K562 (cell line): ENCODE measurements at regions not wholly inside any gene's neighbourhood (a gene's known extent, or its start where the extent isn't known, plus 50 kb on each side); places are given as distances from the start of the nearest gene placed in this dataset.

Experiments
- ELF2 ChIP-seq: fragments of 250-450 bp; sonication (Bioruptor Pico); IDR thresholded peaks from 2 replicates; pipeline ENCODE4 v1.5.0; 2021; ENCODE audit warnings: mild to moderate bottlenecking
- FOS ChIP-seq: IDR thresholded peaks from 3 replicates; pipeline ENCODE4 v1.6.1; 2011; ENCODE audit not compliant: insufficient read length; ENCODE audit errors: extremely low read depth
- POLR2AphosphoS5 ChIP-seq: IDR thresholded peaks from 2 replicates; pipeline ENCODE4 v1.6.1; 2011; ENCODE audit warnings: mild to moderate bottlenecking, low read depth, low read length, moderate library complexity; ENCODE audit not compliant: control insufficient read depth, insufficient read depth
- POU5F1 ChIP-seq: fragments of 150-350 bp; IDR thresholded peaks from 2 replicates; pipeline ENCODE4 v1.6.1; 2014; ENCODE audit warnings: borderline replicate concordance, low read length, low read depth, mild to moderate bottlenecking; ENCODE audit not compliant: partially characterized antibody
- RAD21 ChIP-seq, 2 experiments: fragments of 250-450 bp in 1 of 2; fragments of 450-650 bp in 1 of 2; sonication (Bioruptor Pico) in 1 of 2; formaldehyde crosslinking in 1 of 2; IDR thresholded peaks in 1 of 2; conservative IDR thresholded peaks in 1 of 2; 2 replicates each; pipeline versions ENCODE4 v1.4.0 to v1.8.0; 2020 to 2022; ENCODE audit warnings: mild to moderate bottlenecking in 2 of 2, moderate library complexity in 1 of 2
- YBX1 ChIP-seq: fragments of 450-650 bp; IDR thresholded peaks from 2 replicates; pipeline ENCODE4 v1.7.1; 2016; ENCODE audit warnings: mild to moderate bottlenecking
- ZKSCAN8 ChIP-seq: fragments of 200-800 bp; sonication (Bioruptor generic); IDR thresholded peaks from 2 replicates; pipeline ENCODE4 v1.6.1; 2016; ENCODE audit warnings: missing genetic modification characterization, missing compliant biosample characterization
- TF ChIP-seq, protein P1 (sequence below), 3 experiments: fragments of 200-800 bp in 1 of 3; sonication (Bioruptor generic) in 1 of 3; sonication (generic) in 1 of 3; formaldehyde crosslinking in 1 of 3; IDR thresholded peaks; 2 replicates each; pipeline versions ENCODE4 v1.6.1 to v1.8.0; 2016 to 2022; ENCODE audit warnings: mild to moderate bottlenecking in 2 of 3, missing compliant biosample characterization in 2 of 3, missing genetic modification characterization in 2 of 3, missing genetic modification reagents in 1 of 3
- TF ChIP-seq, protein P2 (sequence below): fragments of 250-450 bp; sonication (Bioruptor Pico); IDR thresholded peaks from 2 replicates; pipeline ENCODE4 v1.5.0; 2020; ENCODE audit warnings: mild to moderate bottlenecking, borderline replicate concordance
- TF ChIP-seq, protein P3 (sequence below), 2 experiments: fragments of 450-650 bp; conservative IDR thresholded peaks; 2 replicates each; pipeline ENCODE4 v1.6.1; 2017; ENCODE audit warnings: mild to moderate bottlenecking in 2 of 2, moderate library complexity in 2 of 2
- TF ChIP-seq, protein P4 (sequence below): sonication (generic); formaldehyde crosslinking; IDR thresholded peaks from 2 replicates; pipeline ENCODE4 v1.8.0; 2022; ENCODE audit warnings: missing genetic modification reagents, mild to moderate bottlenecking, borderline replicate concordance
- TF ChIP-seq, protein P5 (sequence below): fragments of 450-650 bp; IDR thresholded peaks from 2 replicates; pipeline ENCODE4 v1.6.1; 2017; ENCODE audit warnings: antibody characterized with exemption, mild to moderate bottlenecking

DNA sequence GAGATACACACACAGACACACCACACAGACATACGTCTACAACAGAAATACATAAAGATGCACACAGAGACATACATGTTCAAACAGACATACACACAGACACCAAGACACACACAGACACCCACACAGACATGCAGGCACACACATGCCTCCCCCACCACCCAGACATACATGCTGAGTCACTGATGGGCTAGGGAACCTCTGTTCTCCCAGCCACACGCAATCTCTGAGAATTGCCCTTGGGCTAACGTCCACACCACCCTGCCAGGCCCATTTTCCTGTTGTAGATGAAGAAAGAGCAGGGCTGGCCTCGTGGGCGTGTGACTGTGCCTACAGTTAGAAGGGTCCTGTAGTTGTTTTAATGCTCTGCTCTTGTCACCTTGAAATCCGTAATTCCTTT is 261.9 kb downstream of the KCNRG start:
- TF ChIP-seq POU5F1 = no peak
- TF ChIP-seq ELF2 (CRISPR knock-in tag) = no peak
- TF ChIP-seq, protein P1, sequence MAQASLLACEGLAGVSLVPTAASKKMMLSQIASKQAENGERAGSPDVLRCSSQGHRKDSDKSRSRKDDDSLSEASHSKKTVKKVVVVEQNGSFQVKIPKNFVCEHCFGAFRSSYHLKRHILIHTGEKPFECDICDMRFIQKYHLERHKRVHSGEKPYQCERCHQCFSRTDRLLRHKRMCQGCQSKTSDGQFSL (CRISPR knock-in tag; IDR thresholded peaks at IDR 0.05) = no peak
- TF ChIP-seq, protein P1 (tag; IDR thresholded peaks at IDR 0.05) = no peak
- no peak for TF ChIP-seq POLR2AphosphoS5
- TF ChIP-seq RAD21 (CRISPR knock-in tag; conservative IDR thresholded peaks at IDR 0.05 in 1 of 2, IDR thresholded peaks at IDR 0.05 in 1 of 2) = no peak
- TF ChIP-seq, protein P2, sequence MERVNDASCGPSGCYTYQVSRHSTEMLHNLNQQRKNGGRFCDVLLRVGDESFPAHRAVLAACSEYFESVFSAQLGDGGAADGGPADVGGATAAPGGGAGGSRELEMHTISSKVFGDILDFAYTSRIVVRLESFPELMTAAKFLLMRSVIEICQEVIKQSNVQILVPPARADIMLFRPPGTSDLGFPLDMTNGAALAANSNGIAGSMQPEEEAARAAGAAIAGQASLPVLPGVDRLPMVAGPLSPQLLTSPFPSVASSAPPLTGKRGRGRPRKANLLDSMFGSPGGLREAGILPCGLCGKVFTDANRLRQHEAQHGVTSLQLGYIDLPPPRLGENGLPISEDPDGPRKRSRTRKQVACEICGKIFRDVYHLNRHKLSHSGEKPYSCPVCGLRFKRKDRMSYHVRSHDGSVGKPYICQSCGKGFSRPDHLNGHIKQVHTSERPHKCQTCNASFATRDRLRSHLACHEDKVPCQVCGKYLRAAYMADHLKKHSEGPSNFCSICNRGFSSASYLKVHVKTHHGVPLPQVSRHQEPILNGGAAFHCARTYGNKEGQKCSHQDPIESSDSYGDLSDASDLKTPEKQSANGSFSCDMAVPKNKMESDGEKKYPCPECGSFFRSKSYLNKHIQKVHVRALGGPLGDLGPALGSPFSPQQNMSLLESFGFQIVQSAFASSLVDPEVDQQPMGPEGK (CRISPR knock-in tag) = no peak
- TF ChIP-seq, protein P3, sequence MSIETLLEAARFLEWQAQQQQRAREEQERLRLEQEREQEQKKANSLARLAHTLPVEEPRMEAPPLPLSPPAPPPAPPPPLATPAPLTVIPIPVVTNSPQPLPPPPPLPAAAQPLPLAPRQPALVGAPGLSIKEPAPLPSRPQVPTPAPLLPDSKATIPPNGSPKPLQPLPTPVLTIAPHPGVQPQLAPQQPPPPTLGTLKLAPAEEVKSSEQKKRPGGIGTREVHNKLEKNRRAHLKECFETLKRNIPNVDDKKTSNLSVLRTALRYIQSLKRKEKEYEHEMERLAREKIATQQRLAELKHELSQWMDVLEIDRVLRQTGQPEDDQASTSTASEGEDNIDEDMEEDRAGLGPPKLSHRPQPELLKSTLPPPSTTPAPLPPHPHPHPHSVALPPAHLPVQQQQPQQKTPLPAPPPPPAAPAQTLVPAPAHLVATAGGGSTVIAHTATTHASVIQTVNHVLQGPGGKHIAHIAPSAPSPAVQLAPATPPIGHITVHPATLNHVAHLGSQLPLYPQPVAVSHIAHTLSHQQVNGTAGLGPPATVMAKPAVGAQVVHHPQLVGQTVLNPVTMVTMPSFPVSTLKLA (conservative IDR thresholded peaks at IDR 0.05) = no peak
- no peak for TF ChIP-seq FOS
- TF ChIP-seq YBX1 = no peak
- TF ChIP-seq, protein P4, sequence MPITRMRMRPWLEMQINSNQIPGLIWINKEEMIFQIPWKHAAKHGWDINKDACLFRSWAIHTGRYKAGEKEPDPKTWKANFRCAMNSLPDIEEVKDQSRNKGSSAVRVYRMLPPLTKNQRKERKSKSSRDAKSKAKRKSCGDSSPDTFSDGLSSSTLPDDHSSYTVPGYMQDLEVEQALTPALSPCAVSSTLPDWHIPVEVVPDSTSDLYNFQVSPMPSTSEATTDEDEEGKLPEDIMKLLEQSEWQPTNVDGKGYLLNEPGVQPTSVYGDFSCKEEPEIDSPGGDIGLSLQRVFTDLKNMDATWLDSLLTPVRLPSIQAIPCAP (CRISPR knock-in tag) = no peak
- TF ChIP-seq, protein P5, sequence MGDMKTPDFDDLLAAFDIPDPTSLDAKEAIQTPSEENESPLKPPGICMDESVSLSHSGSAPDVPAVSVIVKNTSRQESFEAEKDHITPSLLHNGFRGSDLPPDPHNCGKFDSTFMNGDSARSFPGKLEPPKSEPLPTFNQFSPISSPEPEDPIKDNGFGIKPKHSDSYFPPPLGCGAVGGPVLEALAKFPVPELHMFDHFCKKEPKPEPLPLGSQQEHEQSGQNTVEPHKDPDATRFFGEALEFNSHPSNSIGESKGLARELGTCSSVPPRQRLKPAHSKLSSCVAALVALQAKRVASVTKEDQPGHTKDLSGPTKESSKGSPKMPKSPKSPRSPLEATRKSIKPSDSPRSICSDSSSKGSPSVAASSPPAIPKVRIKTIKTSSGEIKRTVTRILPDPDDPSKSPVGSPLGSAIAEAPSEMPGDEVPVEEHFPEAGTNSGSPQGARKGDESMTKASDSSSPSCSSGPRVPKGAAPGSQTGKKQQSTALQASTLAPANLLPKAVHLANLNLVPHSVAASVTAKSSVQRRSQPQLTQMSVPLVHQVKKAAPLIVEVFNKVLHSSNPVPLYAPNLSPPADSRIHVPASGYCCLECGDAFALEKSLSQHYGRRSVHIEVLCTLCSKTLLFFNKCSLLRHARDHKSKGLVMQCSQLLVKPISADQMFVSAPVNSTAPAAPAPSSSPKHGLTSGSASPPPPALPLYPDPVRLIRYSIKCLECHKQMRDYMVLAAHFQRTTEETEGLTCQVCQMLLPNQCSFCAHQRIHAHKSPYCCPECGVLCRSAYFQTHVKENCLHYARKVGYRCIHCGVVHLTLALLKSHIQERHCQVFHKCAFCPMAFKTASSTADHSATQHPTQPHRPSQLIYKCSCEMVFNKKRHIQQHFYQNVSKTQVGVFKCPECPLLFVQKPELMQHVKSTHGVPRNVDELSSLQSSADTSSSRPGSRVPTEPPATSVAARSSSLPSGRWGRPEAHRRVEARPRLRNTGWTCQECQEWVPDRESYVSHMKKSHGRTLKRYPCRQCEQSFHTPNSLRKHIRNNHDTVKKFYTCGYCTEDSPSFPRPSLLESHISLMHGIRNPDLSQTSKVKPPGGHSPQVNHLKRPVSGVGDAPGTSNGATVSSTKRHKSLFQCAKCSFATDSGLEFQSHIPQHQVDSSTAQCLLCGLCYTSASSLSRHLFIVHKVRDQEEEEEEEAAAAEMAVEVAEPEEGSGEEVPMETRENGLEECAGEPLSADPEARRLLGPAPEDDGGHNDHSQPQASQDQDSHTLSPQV = no peak
- TF ChIP-seq ZKSCAN8 (CRISPR knock-in tag) = no peak
